ENCODE measurements at regions not wholly inside any gene's neighbourhood (a gene's known extent, or its start where the extent isn't known, plus 50 kb on each side); places are given as distances from the start of the nearest gene placed in this dataset.
"Not testable (repeated sequence)": the region's sequence is repeated elsewhere in the genome, so short reads cannot be mapped to it uniquely, and the experiment has no call there.

- TF ChIP-seq, protein P1, sequence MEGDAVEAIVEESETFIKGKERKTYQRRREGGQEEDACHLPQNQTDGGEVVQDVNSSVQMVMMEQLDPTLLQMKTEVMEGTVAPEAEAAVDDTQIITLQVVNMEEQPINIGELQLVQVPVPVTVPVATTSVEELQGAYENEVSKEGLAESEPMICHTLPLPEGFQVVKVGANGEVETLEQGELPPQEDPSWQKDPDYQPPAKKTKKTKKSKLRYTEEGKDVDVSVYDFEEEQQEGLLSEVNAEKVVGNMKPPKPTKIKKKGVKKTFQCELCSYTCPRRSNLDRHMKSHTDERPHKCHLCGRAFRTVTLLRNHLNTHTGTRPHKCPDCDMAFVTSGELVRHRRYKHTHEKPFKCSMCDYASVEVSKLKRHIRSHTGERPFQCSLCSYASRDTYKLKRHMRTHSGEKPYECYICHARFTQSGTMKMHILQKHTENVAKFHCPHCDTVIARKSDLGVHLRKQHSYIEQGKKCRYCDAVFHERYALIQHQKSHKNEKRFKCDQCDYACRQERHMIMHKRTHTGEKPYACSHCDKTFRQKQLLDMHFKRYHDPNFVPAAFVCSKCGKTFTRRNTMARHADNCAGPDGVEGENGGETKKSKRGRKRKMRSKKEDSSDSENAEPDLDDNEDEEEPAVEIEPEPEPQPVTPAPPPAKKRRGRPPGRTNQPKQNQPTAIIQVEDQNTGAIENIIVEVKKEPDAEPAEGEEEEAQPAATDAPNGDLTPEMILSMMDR (conservative IDR thresholded peaks at IDR 0.05; ENCODE audit: low read depth, low read length) = not testable (repeated sequence)
- TF ChIP-seq EZH2 (IDR thresholded peaks at IDR 0.05; ENCODE audit: low read length, unreplicated experiment); EZH2phosphoT487 (IDR thresholded peaks at IDR 0.05; ENCODE audit: borderline replicate concordance, low read length): not testable (repeated sequence)
Observed at GRCh38 chr6:102808944-102809505, 1415.5 kb downstream of the GRIK2 start.

Measured in PC-3 (cell line).